ENCODE measurements at regions not wholly inside any gene's neighbourhood (a gene's known extent, or its start where the extent isn't known, plus 50 kb on each side); places are given as distances from the start of the nearest gene placed in this dataset.

- DNase-seq, result peak; percentile 75 to 89 (median 85)
- H3K36me3 ChIP-seq (replicated peaks in 1 of 2), result no peaks in the 10 kb centered on the region
- peaks cover 8 to 9% of the 10 kb centered on the region in 2 donors for H3K4me1 ChIP-seq (replicated peaks in 1 of 2)
- H3K9me3 ChIP-seq (replicated peaks in 1 of 3), result no peaks in the 10 kb centered on the region
- H3K4me3 ChIP-seq, result no peak overlapping the region
- H3K27ac ChIP-seq, result peak overlapping the region in 3 of 5 donors; percentile 52 to 74 (median 67)
- TF ChIP-seq POLR2A (IDR thresholded peaks at IDR 0.05), result no peak
- no peak for TF ChIP-seq CTCF (IDR thresholded peaks at IDR 0.05)
- WGBS, 4 donors, result 36 to 50% (median 47%) methylated on average over 8 to 11 of the region's 11 CpGs
- no peaks in the 10 kb centered on the region for H3K27me3 ChIP-seq
- intact Hi-C loops (cut with DNase I), result no loop called here
Observed at GRCh38 chr2:120876526-120877280, 141.0 kb downstream of the GLI2 start.

DNA sequence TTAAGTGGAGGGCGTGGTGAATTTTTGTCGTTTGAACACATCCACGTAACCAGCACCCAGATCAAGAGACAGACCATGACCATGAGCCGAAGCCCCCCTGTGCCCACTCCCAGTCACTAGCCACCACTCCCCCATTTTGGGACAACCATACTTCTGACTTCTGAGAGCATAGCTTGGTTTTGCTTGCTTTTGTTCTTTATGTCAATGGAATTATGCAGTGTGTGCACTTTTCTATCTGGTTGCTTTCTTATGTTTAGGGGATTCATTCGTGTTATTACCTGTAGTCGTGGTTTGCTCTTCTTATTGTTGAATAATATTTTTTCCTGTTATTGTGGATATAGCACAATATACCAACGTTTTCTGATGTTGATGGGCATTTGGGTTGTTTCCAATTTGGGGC is 141.7 kb downstream of the GLI2 start:
- Histone ChIP-seq H3K9me3 (replicated peaks in 1 of 3) (no peaks in the 10 kb centered on the region), H3K36me3 (replicated peaks in 1 of 2) (no peaks in the 10 kb centered on the region), H3K27ac (no peak overlapping the region), H3K4me3 (no peak overlapping the region), H3K4me1 (replicated peaks in 1 of 2) (peaks cover 8 to 9% of the 10 kb centered on the region in 2 donors), H3K27me3 (no peaks in the 10 kb centered on the region)
- 87 to 91% (median 91%) methylated on average over 7 of the region's 7 CpGs for WGBS, 4 donors
- no peak for DNase-seq
- TF ChIP-seq CTCF (IDR thresholded peaks at IDR 0.05), result no peak
- no peak for TF ChIP-seq POLR2A (IDR thresholded peaks at IDR 0.05)
- intact Hi-C loops (cut with DNase I), result no loop called here

DNA sequence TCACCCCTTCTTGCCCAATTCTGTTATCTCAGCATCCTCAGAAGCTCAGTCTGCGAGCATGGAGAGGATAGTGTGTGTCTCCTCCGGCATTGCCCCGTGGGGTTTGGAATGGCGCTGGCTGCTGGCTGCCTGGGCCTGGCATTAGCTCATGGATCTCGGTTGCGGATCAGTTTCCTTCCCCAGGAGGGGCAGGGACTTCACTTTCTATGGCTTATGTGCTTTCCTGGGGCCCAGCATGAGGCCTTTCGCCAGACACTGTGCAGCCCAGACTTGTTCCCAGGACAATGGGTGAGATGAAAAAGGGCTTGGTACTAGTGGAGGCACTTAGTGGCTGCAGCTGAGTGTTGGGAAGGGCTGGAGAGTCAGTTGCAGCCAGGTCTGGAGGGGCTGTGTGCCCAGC is 143.3 kb downstream of the GLI2 start:
- H3K27me3 ChIP-seq, result no peaks in the 10 kb centered on the region
- no peak for TF ChIP-seq CTCF (IDR thresholded peaks at IDR 0.05)
- TF ChIP-seq POLR2A (IDR thresholded peaks at IDR 0.05), result no peak
- H3K4me1 ChIP-seq (replicated peaks in 1 of 2), result peaks cover 8 to 9% of the 10 kb centered on the region in 2 donors
- H3K4me3 ChIP-seq, result no peak overlapping the region
- no peak for DNase-seq
- WGBS, 4 donors, result 89 to 96% (median 93%) methylated on average over 4 to 7 of the region's 7 CpGs
- H3K36me3 ChIP-seq (replicated peaks in 1 of 2), result no peaks in the 10 kb centered on the region
- intact Hi-C loops (cut with DNase I), result no loop called here
- no peaks in the 10 kb centered on the region for H3K9me3 ChIP-seq (replicated peaks in 1 of 3)
- H3K27ac ChIP-seq, result no peak overlapping the region

DNA sequence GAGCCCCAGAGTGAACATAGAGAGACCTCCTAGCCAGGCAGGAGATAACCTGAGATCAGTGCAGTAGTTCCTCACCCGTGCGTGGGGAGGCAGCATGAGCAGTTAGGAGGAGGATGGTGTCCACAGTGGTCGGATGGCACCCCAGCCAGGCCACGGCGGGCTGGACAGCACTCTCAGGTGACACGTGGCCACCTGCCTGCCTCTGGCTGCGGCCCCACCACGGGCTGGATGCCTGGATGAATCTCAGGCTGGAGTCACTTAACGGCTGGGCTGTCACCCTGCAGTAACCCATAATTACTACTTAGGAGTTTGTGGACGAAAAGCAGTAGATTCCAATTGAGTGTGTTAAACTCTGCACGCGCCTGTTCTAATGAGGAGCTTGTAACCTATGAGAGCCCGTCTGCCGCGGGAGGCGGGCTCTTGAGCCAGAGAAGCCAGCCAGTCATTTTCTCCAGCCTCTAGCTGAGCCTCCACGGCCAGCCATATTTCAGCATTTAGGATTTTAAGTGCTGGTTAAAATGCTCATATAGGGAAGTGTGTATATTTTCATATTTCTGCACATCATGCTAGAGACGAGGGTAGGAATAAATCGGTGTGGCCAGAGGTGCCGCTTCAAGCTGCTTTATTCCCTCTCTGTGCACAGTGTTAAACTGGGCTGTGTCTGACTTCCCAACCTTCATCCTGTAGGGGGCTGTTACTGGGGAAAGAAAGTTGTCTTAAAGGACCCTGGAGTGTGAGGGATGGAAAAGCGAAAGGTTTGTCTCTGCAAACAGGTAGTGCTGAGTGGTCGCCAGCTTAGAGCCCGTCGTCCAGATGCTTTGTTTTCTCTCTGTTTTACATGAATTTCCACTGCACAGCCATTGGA is 144.0 kb downstream of the GLI2 start:
- H3K4me3 ChIP-seq, result no peak overlapping the region
- no peaks in the 10 kb centered on the region for H3K27me3 ChIP-seq
- no peaks in the 10 kb centered on the region for H3K36me3 ChIP-seq (replicated peaks in 1 of 2)
- WGBS, 4 donors, result 80 to 86% (median 81%) methylated on average over 15 to 24 of the region's 24 CpGs
- no peak overlapping the region for H3K27ac ChIP-seq
- no peaks in the 10 kb centered on the region for H3K9me3 ChIP-seq (replicated peaks in 1 of 3)
- peaks cover 8 to 9% of the 10 kb centered on the region in 2 donors for H3K4me1 ChIP-seq (replicated peaks in 1 of 2)
- DNase-seq, result no peak
- TF ChIP-seq POLR2A (IDR thresholded peaks at IDR 0.05) (no peak), CTCF (IDR thresholded peaks at IDR 0.05) (no peak)
- intact Hi-C loops (cut with DNase I), result no loop called here
